ENCODE measurements at regions not wholly inside any gene's neighbourhood (a gene's known extent, or its start where the extent isn't known, plus 50 kb on each side); places are given as distances from the start of the nearest gene placed in this dataset.

DNA sequence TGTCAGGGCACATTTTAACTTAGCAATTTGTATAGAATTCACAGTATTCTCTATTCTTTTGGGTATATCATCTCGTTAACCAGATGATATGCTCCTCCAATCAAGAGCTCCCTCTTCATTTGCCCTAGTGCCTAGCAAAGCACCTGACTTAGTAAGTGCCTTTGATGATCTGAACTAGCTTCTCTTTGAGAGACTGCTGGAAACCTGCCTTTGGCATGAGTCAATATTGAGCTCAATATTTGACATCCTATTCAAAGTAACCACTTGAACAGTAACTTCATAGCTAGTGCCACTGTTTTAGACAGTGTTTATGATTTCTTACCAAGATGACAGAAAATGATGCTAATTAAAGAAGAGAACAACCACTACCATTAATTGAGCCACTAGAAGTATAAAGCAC, 696.3 kb upstream of the UBE2E2 start:
- H3K27ac ChIP-seq (ENCODE audit: low read length), result no peak overlapping the region
- H3K9me3 ChIP-seq (ENCODE audit: control insufficient read depth, insufficient read depth, low read length), result no peaks in the 10 kb centered on the region
- H3K27me3 ChIP-seq (ENCODE audit: control insufficient read depth, insufficient read depth, low read length), result no peaks in the 10 kb centered on the region
- no peaks in the 10 kb centered on the region for H3K4me1 ChIP-seq (ENCODE audit: control insufficient read depth, insufficient read depth, low read length)
- H3K36me3 ChIP-seq (ENCODE audit: control insufficient read depth, insufficient read depth, low read length), result no peaks in the 10 kb centered on the region
- no peak overlapping the region for H3K4me3 ChIP-seq (ENCODE audit: low read length)
- WGBS (ENCODE audit: insufficient coverage, insufficient read length), result no CpG with 5 or more reads among the region's 1 CpG
- DNase-seq (ENCODE audit: low read depth, low spot score), result no peak

GRCh38 chr3:22507709-22508108, 695.4 kb upstream of the UBE2E2 start:
- Histone ChIP-seq H3K4me3 (ENCODE audit: low read length) (no peak overlapping the region), H3K27ac (ENCODE audit: low read length) (no peak overlapping the region), H3K9me3 (ENCODE audit: control insufficient read depth, insufficient read depth, low read length) (no peaks in the 10 kb centered on the region), H3K27me3 (ENCODE audit: control insufficient read depth, insufficient read depth, low read length) (no peaks in the 10 kb centered on the region), H3K36me3 (ENCODE audit: control insufficient read depth, insufficient read depth, low read length) (no peaks in the 10 kb centered on the region), H3K4me1 (ENCODE audit: control insufficient read depth, insufficient read depth, low read length) (no peaks in the 10 kb centered on the region)
- DNase-seq (ENCODE audit: low read depth, low spot score), result no peak

GRCh38 chr3:22523925-22524324, 679.2 kb upstream of the UBE2E2 start:
- no CpG with 5 or more reads among the region's 3 CpGs for WGBS (ENCODE audit: insufficient coverage, insufficient read length)
- no peaks in the 10 kb centered on the region for H3K9me3 ChIP-seq (ENCODE audit: control insufficient read depth, insufficient read depth, low read length)
- no peak overlapping the region for H3K27ac ChIP-seq (ENCODE audit: low read length)
- H3K36me3 ChIP-seq (ENCODE audit: control insufficient read depth, insufficient read depth, low read length), result no peaks in the 10 kb centered on the region
- no peaks in the 10 kb centered on the region for H3K4me1 ChIP-seq (ENCODE audit: control insufficient read depth, insufficient read depth, low read length)
- H3K27me3 ChIP-seq (ENCODE audit: control insufficient read depth, insufficient read depth, low read length), result no peaks in the 10 kb centered on the region
- DNase-seq (ENCODE audit: low read depth, low spot score), result no peak
- no peak overlapping the region for H3K4me3 ChIP-seq (ENCODE audit: low read length)

DNA sequence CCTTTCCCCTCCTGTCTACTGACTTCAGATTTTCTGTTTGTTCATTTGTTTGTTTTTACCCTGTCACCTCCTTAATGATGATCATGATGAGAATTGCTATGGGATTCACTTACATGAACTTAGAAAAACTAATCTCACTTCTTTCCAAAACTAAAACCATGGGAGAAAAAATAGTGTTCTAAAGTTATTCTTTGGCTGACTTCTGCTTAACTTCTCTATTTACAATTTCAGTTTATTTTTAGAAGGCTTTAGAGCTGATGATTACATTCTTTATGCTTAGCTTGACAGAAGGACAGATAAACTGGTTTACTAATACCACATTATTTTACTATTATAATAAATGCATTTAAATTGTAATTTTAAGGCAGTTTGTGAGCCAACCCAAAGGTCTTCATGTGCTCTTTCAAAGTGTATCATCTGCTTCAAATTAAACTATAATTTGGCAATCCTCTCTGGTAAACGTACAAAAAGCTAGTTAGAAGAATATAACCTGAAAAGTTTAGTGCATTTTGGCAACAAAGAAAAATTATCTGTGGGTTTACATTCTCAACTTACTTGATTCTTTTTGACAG, 676.8 kb upstream of the UBE2E2 start:
- H3K36me3 ChIP-seq (ENCODE audit: control insufficient read depth, insufficient read depth, low read length), result no peaks in the 10 kb centered on the region
- H3K9me3 ChIP-seq (ENCODE audit: control insufficient read depth, insufficient read depth, low read length), result no peaks in the 10 kb centered on the region
- DNase-seq (ENCODE audit: low read depth, low spot score), result no peak
- no peaks in the 10 kb centered on the region for H3K4me1 ChIP-seq (ENCODE audit: control insufficient read depth, insufficient read depth, low read length)
- no CpG with 5 or more reads among the region's 1 CpG for WGBS (ENCODE audit: insufficient coverage, insufficient read length)
- no peaks in the 10 kb centered on the region for H3K27me3 ChIP-seq (ENCODE audit: control insufficient read depth, insufficient read depth, low read length)
- H3K4me3 ChIP-seq (ENCODE audit: low read length), result no peak overlapping the region
- H3K27ac ChIP-seq (ENCODE audit: low read length), result no peak overlapping the region

DNA sequence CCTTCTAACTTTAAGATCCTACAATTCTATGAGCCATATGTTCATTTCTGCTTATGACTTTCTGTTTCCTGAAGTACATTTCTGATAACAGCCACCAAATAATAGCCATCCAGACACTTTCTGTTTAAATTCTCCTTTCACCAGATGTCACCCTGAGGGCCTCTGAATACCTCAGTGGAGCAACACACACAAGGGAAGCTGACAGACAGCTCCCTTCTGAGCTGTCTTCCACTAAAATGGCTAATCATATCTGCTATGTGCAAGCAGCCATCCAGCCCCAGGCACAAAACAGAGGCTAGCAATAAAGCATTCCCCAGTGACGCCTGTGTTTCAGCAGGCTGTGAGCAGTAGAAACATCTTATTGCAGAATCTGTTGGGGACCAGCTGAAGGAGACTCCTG, 666.6 kb upstream of the UBE2E2 start:
- no CpG with 5 or more reads among the region's 1 CpG for WGBS (ENCODE audit: insufficient coverage, insufficient read length)
- no peak overlapping the region for H3K4me3 ChIP-seq (ENCODE audit: low read length)
- DNase-seq (ENCODE audit: low read depth, low spot score), result no peak

DNA sequence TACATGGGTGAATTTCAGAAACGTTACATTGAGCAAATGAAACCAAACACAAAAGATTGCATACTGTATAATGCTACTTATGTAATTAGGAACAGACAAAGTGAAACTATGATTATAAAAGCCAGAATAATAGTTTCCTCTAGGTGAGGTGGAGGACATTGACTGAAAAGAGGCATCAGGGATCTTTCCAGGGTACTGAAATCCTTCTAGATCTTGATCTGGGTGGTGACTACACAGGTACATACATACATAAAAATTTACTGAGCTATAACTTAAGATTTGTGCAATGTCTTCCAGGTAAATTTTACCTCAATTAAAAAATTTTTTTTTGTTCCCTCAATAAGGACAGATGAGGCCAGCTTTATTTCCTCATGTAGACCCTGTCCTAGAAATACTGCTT, 665.6 kb upstream of the UBE2E2 start:
- Histone ChIP-seq H3K27me3 (ENCODE audit: control insufficient read depth, insufficient read depth, low read length) (no peaks in the 10 kb centered on the region), H3K4me1 (ENCODE audit: control insufficient read depth, insufficient read depth, low read length) (no peaks in the 10 kb centered on the region), H3K4me3 (ENCODE audit: low read length) (no peak overlapping the region), H3K36me3 (ENCODE audit: control insufficient read depth, insufficient read depth, low read length) (no peaks in the 10 kb centered on the region), H3K27ac (ENCODE audit: low read length) (no peak overlapping the region), H3K9me3 (ENCODE audit: control insufficient read depth, insufficient read depth, low read length) (no peaks in the 10 kb centered on the region)
- DNase-seq (ENCODE audit: low read depth, low spot score), result no peak
- no CpG with 5 or more reads among the region's 1 CpG for WGBS (ENCODE audit: insufficient coverage, insufficient read length)

More for the DNA sequence above, 666.6 kb upstream of the UBE2E2 start:
- no peaks in the 10 kb centered on the region for H3K4me1 ChIP-seq (ENCODE audit: control insufficient read depth, insufficient read depth, low read length)
- H3K36me3 ChIP-seq (ENCODE audit: control insufficient read depth, insufficient read depth, low read length), result no peaks in the 10 kb centered on the region
- no peaks in the 10 kb centered on the region for H3K27me3 ChIP-seq (ENCODE audit: control insufficient read depth, insufficient read depth, low read length)
- no peaks in the 10 kb centered on the region for H3K9me3 ChIP-seq (ENCODE audit: control insufficient read depth, insufficient read depth, low read length)
- no peak overlapping the region for H3K27ac ChIP-seq (ENCODE audit: low read length)

- no peaks in the 10 kb centered on the region for H3K27me3 ChIP-seq (ENCODE audit: control insufficient read depth, insufficient read depth, low read length)
- no peak overlapping the region for H3K4me3 ChIP-seq (ENCODE audit: low read length)
- H3K4me1 ChIP-seq (ENCODE audit: control insufficient read depth, insufficient read depth, low read length), result no peaks in the 10 kb centered on the region
- H3K36me3 ChIP-seq (ENCODE audit: control insufficient read depth, insufficient read depth, low read length), result no peaks in the 10 kb centered on the region
- WGBS (ENCODE audit: insufficient coverage, insufficient read length), result no CpG with 5 or more reads among the region's 2 CpGs
- H3K9me3 ChIP-seq (ENCODE audit: control insufficient read depth, insufficient read depth, low read length), result no peaks in the 10 kb centered on the region
- no peak for DNase-seq (ENCODE audit: low read depth, low spot score)
- H3K27ac ChIP-seq (ENCODE audit: low read length), result no peak overlapping the region
These were observed 660.8 kb upstream of the UBE2E2 start for GRCh38 chr3:22542311-22542710.

DNA sequence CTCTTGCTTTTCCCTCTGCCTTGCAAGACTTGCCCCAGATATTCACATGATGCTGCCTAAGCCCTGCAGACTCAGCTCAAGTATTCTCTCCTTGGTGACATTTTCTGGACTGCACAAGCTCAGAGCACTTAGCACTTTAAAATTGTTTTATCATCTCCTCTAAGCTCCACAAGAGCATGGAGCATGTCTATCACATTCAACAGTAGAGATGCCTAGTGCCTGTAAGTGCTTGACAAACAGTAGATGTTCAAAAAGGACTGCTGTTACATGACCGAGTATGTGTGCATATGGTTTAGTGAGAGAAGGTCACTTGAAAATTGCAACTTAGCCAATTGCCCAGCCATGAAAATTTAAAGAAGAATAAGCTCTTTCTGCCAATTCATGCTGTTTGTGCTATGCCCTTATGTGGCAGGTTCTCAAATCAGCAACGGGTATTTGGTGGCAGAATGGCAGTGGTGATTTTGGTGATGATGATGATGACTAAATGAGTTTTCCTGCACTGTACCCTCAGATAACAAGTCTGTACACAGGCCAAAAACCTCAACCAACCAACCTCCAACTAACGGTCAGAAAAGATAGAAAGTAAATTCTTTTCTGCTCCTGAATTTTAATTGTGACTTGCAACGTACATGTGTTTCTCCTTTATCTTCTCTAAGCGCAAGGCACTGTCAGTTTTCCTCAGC, 647.2 kb upstream of the UBE2E2 start:
- no CpG with 5 or more reads among the region's 5 CpGs for WGBS (ENCODE audit: insufficient coverage, insufficient read length)
- H3K27ac ChIP-seq (ENCODE audit: low read length), result no peak overlapping the region
- no peak for DNase-seq (ENCODE audit: low read depth, low spot score)

DNA sequence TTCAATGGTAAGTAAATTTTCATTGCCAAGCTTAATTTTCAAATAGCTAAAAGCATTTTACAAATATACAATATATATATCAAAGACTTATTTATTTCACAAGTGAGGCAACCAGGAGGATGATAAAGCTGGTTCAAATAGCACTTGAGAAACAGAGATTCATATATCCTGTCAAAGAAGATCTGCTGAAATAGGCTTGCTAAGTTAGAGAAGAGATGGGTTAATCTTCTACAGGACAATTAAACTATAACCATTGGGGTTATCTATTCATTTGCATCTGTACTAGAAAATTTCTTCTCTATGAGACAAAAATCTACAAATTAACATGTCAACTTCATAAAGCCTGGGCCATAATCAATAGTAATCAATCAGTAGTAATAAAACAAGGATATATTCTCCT, 637.7 kb upstream of the UBE2E2 start:
- Histone ChIP-seq H3K4me3 (ENCODE audit: low read length) (no peak overlapping the region), H3K9me3 (ENCODE audit: control insufficient read depth, insufficient read depth, low read length) (no peaks in the 10 kb centered on the region), H3K27ac (ENCODE audit: low read length) (no peak overlapping the region), H3K27me3 (ENCODE audit: control insufficient read depth, insufficient read depth, low read length) (no peaks in the 10 kb centered on the region), H3K4me1 (ENCODE audit: control insufficient read depth, insufficient read depth, low read length) (no peaks in the 10 kb centered on the region), H3K36me3 (ENCODE audit: control insufficient read depth, insufficient read depth, low read length) (no peaks in the 10 kb centered on the region)
- DNase-seq (ENCODE audit: low read depth, low spot score), result no peak

More for the DNA sequence above, 647.2 kb upstream of the UBE2E2 start:
- H3K36me3 ChIP-seq (ENCODE audit: control insufficient read depth, insufficient read depth, low read length), result no peaks in the 10 kb centered on the region
- no peaks in the 10 kb centered on the region for H3K27me3 ChIP-seq (ENCODE audit: control insufficient read depth, insufficient read depth, low read length)
- H3K9me3 ChIP-seq (ENCODE audit: control insufficient read depth, insufficient read depth, low read length), result no peaks in the 10 kb centered on the region
- no peaks in the 10 kb centered on the region for H3K4me1 ChIP-seq (ENCODE audit: control insufficient read depth, insufficient read depth, low read length)
- no peak overlapping the region for H3K4me3 ChIP-seq (ENCODE audit: low read length)

DNA sequence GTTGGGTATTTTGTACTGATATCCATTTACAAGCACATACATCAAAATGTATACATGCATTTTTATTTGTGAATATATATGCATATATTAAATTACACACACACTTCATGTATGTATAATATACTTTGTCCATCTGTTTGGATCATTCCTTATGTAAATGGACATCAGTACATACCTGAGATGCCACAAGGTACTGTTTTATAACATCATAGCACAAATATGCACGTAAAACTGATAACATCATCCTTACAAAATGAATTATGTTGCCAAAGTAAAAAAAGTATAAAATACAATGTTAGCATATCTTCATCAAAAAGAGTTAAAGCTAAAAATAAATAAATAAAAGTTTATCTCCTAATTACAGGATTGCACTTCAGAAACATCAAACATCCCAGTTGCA, 634.8 kb upstream of the UBE2E2 start:
- no CpG with 5 or more reads among the region's 1 CpG for WGBS (ENCODE audit: insufficient coverage, insufficient read length)
- no peak for DNase-seq (ENCODE audit: low read depth, low spot score)
- Histone ChIP-seq H3K36me3 (ENCODE audit: control insufficient read depth, insufficient read depth, low read length) (no peaks in the 10 kb centered on the region), H3K4me3 (ENCODE audit: low read length) (no peak overlapping the region), H3K4me1 (ENCODE audit: control insufficient read depth, insufficient read depth, low read length) (no peaks in the 10 kb centered on the region), H3K27me3 (ENCODE audit: control insufficient read depth, insufficient read depth, low read length) (no peaks in the 10 kb centered on the region), H3K27ac (ENCODE audit: low read length) (no peak overlapping the region), H3K9me3 (ENCODE audit: control insufficient read depth, insufficient read depth, low read length) (no peaks in the 10 kb centered on the region)

DNA sequence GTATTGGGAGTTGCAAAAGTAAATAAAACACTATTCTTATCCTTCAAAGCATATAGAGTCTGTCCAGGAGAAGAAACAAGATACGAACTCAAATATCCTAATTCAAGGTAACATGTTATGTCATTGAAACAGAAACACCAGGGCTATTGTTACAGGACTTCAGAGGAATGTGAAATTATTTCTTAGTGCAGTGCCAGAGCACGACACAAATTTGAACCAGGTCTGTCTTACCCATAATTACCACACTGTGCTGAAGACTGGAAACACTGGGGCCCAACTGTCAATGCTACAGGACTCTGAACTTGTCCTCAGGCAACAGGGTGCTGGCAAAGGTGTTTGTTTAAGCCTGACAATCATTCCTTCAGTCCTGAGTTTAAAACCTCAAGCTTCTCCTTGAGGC, 633.6 kb upstream of the UBE2E2 start:
- Histone ChIP-seq H3K36me3 (ENCODE audit: control insufficient read depth, insufficient read depth, low read length) (no peaks in the 10 kb centered on the region), H3K9me3 (ENCODE audit: control insufficient read depth, insufficient read depth, low read length) (no peaks in the 10 kb centered on the region), H3K4me1 (ENCODE audit: control insufficient read depth, insufficient read depth, low read length) (no peaks in the 10 kb centered on the region), H3K27me3 (ENCODE audit: control insufficient read depth, insufficient read depth, low read length) (no peaks in the 10 kb centered on the region), H3K27ac (ENCODE audit: low read length) (no peak overlapping the region), H3K4me3 (ENCODE audit: low read length) (no peak overlapping the region)
- WGBS (ENCODE audit: insufficient coverage, insufficient read length), result no CpG with 5 or more reads among the region's 2 CpGs
- DNase-seq (ENCODE audit: low read depth, low spot score), result no peak
